ENCODE measurements at regions not wholly inside any gene's neighbourhood (a gene's known extent, or its start where the extent isn't known, plus 50 kb on each side); places are given as distances from the start of the nearest gene placed in this dataset.
A peak's percentile ranks its signal among the peaks of the same experiment; 100 is the strongest.
"Not testable (repeated sequence)": the region's sequence is repeated elsewhere in the genome, so short reads cannot be mapped to it uniquely, and the experiment has no call there.

GRCh38 chr5:63032343-63032742, 453.7 kb downstream of the LRRC70 start:
- Mint-ChIP-seq H3K4me3 (no peak overlapping the region), H3K9me3 (ENCODE audit: low read depth) (peaks cover 12% of the 10 kb centered on the region), H3K4me1 (no peaks in the 10 kb centered on the region), H3K36me3 (no peaks in the 10 kb centered on the region), H3K27ac (no peak overlapping the region), H3K27me3 (no peaks in the 10 kb centered on the region)
- CTCF ChIA-PET: no interaction called here
- no peak for ATAC-seq
- no peak for DNase-seq

GRCh38 chr5:63029891-63030290, 451.3 kb downstream of the LRRC70 start:
- H3K9me3 Mint-ChIP-seq (ENCODE audit: low read depth): peaks cover 12% of the 10 kb centered on the region
- no peaks in the 10 kb centered on the region for H3K36me3 Mint-ChIP-seq
- no peak for ATAC-seq
- H3K27ac Mint-ChIP-seq: no peak overlapping the region
- H3K4me3 Mint-ChIP-seq: no peak overlapping the region
- no peak for DNase-seq
- H3K27me3 Mint-ChIP-seq: no peaks in the 10 kb centered on the region
- CTCF ChIA-PET: no interaction called here
- no peaks in the 10 kb centered on the region for H3K4me1 Mint-ChIP-seq

- CTCF ChIA-PET: no interaction called here
- Mint-ChIP-seq H3K27me3 (no peaks in the 10 kb centered on the region), H3K4me1 (no peaks in the 10 kb centered on the region), H3K9me3 (ENCODE audit: low read depth) (no peaks in the 10 kb centered on the region), H3K4me3 (peak overlapping the region; percentile 23), H3K27ac (peak overlapping the region; percentile 5), H3K36me3 (no peaks in the 10 kb centered on the region)
- DNase-seq (no peak), ATAC-seq (no peak)
Measured at GRCh38 chr5:63025679-63026078, 447.1 kb downstream of the LRRC70 start.

- Mint-ChIP-seq H3K27me3 (no peaks in the 10 kb centered on the region), H3K4me3 (no peak overlapping the region), H3K27ac (no peak overlapping the region), H3K36me3 (no peaks in the 10 kb centered on the region), H3K9me3 (ENCODE audit: low read depth) (no peaks in the 10 kb centered on the region), H3K4me1 (no peaks in the 10 kb centered on the region)
- DNase-seq: no peak
- ATAC-seq: no peak
- CTCF ChIA-PET: no interaction called here
Measured at GRCh38 chr5:63022403-63022802, 443.8 kb downstream of the LRRC70 start.

- Mint-ChIP-seq H3K4me3 (no peak overlapping the region), H3K27ac (no peak overlapping the region), H3K4me1 (no peaks in the 10 kb centered on the region), H3K9me3 (ENCODE audit: low read depth) (peaks cover 14% of the 10 kb centered on the region), H3K27me3 (no peaks in the 10 kb centered on the region), H3K36me3 (no peaks in the 10 kb centered on the region)
- DNase-seq (no peak), ATAC-seq (no peak)
- CTCF ChIA-PET: no interaction called here
Measured at GRCh38 chr5:63011158-63011557, 432.5 kb downstream of the LRRC70 start.

GRCh38 chr5:63008195-63008594, 429.6 kb downstream of the LRRC70 start:
- CTCF ChIA-PET: no interaction called here
- Mint-ChIP-seq H3K4me1 (no peaks in the 10 kb centered on the region), H3K36me3 (no peaks in the 10 kb centered on the region), H3K9me3 (ENCODE audit: low read depth) (peaks cover 17% of the 10 kb centered on the region), H3K27ac (no peak overlapping the region), H3K4me3 (no peak overlapping the region), H3K27me3 (no peaks in the 10 kb centered on the region)
- ATAC-seq (no peak), DNase-seq (no peak)

GRCh38 chr5:62994842-62995241, 416.2 kb downstream of the LRRC70 start:
- H3K27ac Mint-ChIP-seq; H3K27me3 Mint-ChIP-seq; ATAC-seq; H3K36me3 Mint-ChIP-seq; H3K4me3 Mint-ChIP-seq; H3K9me3 Mint-ChIP-seq (ENCODE audit: low read depth); DNase-seq; H3K4me1 Mint-ChIP-seq; CTCF ChIA-PET: not testable (repeated sequence)

GRCh38 chr5:62985749-62986148, 407.1 kb downstream of the LRRC70 start:
- H3K27me3 Mint-ChIP-seq: no peaks in the 10 kb centered on the region
- no peaks in the 10 kb centered on the region for H3K4me1 Mint-ChIP-seq
- H3K36me3 Mint-ChIP-seq: no peaks in the 10 kb centered on the region
- DNase-seq: no peak
- no peak overlapping the region for H3K4me3 Mint-ChIP-seq
- peaks cover 10% of the 10 kb centered on the region for H3K9me3 Mint-ChIP-seq (ENCODE audit: low read depth)
- no peak overlapping the region for H3K27ac Mint-ChIP-seq
- no peak for ATAC-seq
- CTCF ChIA-PET: no interaction called here

GRCh38 chr5:62982348-62982747, 403.7 kb downstream of the LRRC70 start:
- no peaks in the 10 kb centered on the region for H3K36me3 Mint-ChIP-seq
- no peak overlapping the region for H3K4me3 Mint-ChIP-seq
- CTCF ChIA-PET: no interaction called here
- H3K4me1 Mint-ChIP-seq: no peaks in the 10 kb centered on the region
- no peak overlapping the region for H3K27ac Mint-ChIP-seq
- ATAC-seq: no peak
- H3K9me3 Mint-ChIP-seq (ENCODE audit: low read depth): peaks cover 10% of the 10 kb centered on the region
- no peaks in the 10 kb centered on the region for H3K27me3 Mint-ChIP-seq
- DNase-seq: no peak

- ATAC-seq: no peak
- CTCF ChIA-PET: no interaction called here
- H3K27ac Mint-ChIP-seq: no peak overlapping the region
- DNase-seq: no peak
- H3K4me1 Mint-ChIP-seq: no peaks in the 10 kb centered on the region
- no peak overlapping the region for H3K4me3 Mint-ChIP-seq
- H3K27me3 Mint-ChIP-seq: no peaks in the 10 kb centered on the region
- peaks cover 7% of the 10 kb centered on the region for H3K9me3 Mint-ChIP-seq (ENCODE audit: low read depth)
- no peaks in the 10 kb centered on the region for H3K36me3 Mint-ChIP-seq
Measured at GRCh38 chr5:62980884-62981283, 402.3 kb downstream of the LRRC70 start.

GRCh38 chr5:62979472-62979871, 400.9 kb downstream of the LRRC70 start:
- Mint-ChIP-seq H3K27ac (no peak overlapping the region), H3K36me3 (no peaks in the 10 kb centered on the region), H3K27me3 (no peaks in the 10 kb centered on the region), H3K4me3 (no peak overlapping the region), H3K9me3 (ENCODE audit: low read depth) (no peaks in the 10 kb centered on the region), H3K4me1 (no peaks in the 10 kb centered on the region)
- CTCF ChIA-PET: no interaction called here
- no peak for DNase-seq
- ATAC-seq: no peak

GRCh38 chr5:62977661-62978060, 399.0 kb downstream of the LRRC70 start:
- ATAC-seq (no peak), DNase-seq (no peak)
- H3K4me1 Mint-ChIP-seq: no peaks in the 10 kb centered on the region
- no peaks in the 10 kb centered on the region for H3K9me3 Mint-ChIP-seq (ENCODE audit: low read depth)
- CTCF ChIA-PET: no interaction called here
- no peak overlapping the region for H3K4me3 Mint-ChIP-seq
- no peak overlapping the region for H3K27ac Mint-ChIP-seq
- no peaks in the 10 kb centered on the region for H3K27me3 Mint-ChIP-seq
- H3K36me3 Mint-ChIP-seq: no peaks in the 10 kb centered on the region

- Mint-ChIP-seq H3K4me3 (no peak overlapping the region), H3K27me3 (no peaks in the 10 kb centered on the region), H3K4me1 (no peaks in the 10 kb centered on the region), H3K9me3 (ENCODE audit: low read depth) (no peaks in the 10 kb centered on the region), H3K27ac (no peak overlapping the region), H3K36me3 (no peaks in the 10 kb centered on the region)
- ATAC-seq (no peak), DNase-seq (no peak)
- CTCF ChIA-PET: no interaction called here
Measured at GRCh38 chr5:62974623-62975022, 396.0 kb downstream of the LRRC70 start.

- Mint-ChIP-seq H3K27me3 (no peaks in the 10 kb centered on the region), H3K27ac (no peak overlapping the region), H3K4me1 (no peaks in the 10 kb centered on the region), H3K9me3 (ENCODE audit: low read depth) (peaks cover 12% of the 10 kb centered on the region), H3K36me3 (peaks cover 1% of the 10 kb centered on the region), H3K4me3 (no peak overlapping the region)
- DNase-seq (no peak), ATAC-seq (no peak)
- CTCF ChIA-PET: no interaction called here
Measured at GRCh38 chr5:62969409-62970120, 390.9 kb downstream of the LRRC70 start.

- no peak for DNase-seq
- no peaks in the 10 kb centered on the region for H3K27me3 Mint-ChIP-seq
- peaks cover 1% of the 10 kb centered on the region for H3K36me3 Mint-ChIP-seq
- H3K27ac Mint-ChIP-seq: no peak overlapping the region
- peaks cover 20% of the 10 kb centered on the region for H3K9me3 Mint-ChIP-seq (ENCODE audit: low read depth)
- no peak for ATAC-seq
- H3K4me3 Mint-ChIP-seq: no peak overlapping the region
- CTCF ChIA-PET: no interaction called here
- no peaks in the 10 kb centered on the region for H3K4me1 Mint-ChIP-seq
Measured at GRCh38 chr5:62964428-62964827, 385.8 kb downstream of the LRRC70 start.
